ENCODE measurements at regions not wholly inside any gene's neighbourhood (a gene's known extent, or its start where the extent isn't known, plus 50 kb on each side); places are given as distances from the start of the nearest gene placed in this dataset.

DNA sequence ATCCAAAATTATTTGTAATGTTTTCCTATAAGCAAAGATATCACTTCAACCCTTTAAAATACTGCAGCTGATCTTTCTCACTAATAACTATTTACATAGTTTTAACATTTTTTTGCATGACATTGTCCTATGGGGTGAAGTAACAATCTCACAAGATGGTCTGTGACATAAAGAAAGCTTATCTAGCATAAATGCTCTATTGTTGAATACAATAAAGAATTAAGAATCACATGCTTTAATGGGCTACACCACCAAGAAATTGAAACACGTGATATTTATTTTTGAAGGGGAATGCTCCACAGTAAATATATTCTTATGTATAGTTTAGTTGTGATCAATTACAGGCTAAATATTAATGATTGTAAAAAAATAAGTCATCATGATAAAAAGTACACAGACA lies 441.1 kb downstream of the PTH2R start:
- CTCF ChIA-PET = no interaction called here
- POLR2A ChIA-PET = no interaction called here

DNA sequence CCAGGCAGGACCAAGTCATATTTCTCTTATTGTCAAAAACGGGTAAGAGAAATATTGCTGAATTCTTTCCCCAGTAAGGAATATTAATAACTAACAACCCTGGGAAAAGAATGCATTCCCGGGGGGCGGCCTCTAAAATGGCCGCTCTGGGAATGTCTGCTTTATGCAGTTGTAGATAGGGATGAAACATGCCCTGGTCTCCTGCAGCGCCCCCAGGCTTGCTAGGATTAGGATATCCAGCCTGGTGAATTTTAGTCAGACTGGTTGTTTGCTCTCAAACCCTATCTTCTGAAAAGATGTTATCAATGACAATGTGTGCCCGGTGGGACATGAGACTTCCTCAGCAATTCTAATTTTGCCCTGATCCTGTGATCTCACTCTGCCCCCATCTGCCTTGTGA lies 448.1 kb downstream of the PTH2R start:
- DNase-seq (ENCODE audit: low read depth) = no peak
- TF ChIP-seq, protein P1, sequence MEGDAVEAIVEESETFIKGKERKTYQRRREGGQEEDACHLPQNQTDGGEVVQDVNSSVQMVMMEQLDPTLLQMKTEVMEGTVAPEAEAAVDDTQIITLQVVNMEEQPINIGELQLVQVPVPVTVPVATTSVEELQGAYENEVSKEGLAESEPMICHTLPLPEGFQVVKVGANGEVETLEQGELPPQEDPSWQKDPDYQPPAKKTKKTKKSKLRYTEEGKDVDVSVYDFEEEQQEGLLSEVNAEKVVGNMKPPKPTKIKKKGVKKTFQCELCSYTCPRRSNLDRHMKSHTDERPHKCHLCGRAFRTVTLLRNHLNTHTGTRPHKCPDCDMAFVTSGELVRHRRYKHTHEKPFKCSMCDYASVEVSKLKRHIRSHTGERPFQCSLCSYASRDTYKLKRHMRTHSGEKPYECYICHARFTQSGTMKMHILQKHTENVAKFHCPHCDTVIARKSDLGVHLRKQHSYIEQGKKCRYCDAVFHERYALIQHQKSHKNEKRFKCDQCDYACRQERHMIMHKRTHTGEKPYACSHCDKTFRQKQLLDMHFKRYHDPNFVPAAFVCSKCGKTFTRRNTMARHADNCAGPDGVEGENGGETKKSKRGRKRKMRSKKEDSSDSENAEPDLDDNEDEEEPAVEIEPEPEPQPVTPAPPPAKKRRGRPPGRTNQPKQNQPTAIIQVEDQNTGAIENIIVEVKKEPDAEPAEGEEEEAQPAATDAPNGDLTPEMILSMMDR (IDR thresholded peaks at IDR 0.05; ENCODE audit: insufficient read depth, low read depth, low read length) = no peak
- H3K4me3 ChIP-seq (ENCODE audit: low read depth, low read length) = no peak overlapping the region
- CTCF ChIA-PET = no interaction called here
- H3K27me3 ChIP-seq (ENCODE audit: control insufficient read depth, insufficient read depth, low read length) = no peaks in the 10 kb centered on the region
- POLR2A ChIA-PET = no interaction called here
- H3K36me3 ChIP-seq (ENCODE audit: control insufficient read depth, insufficient read depth, low read length) = no peaks in the 10 kb centered on the region

More for the DNA sequence above, 441.1 kb downstream of the PTH2R start:
- TF ChIP-seq, protein P1 (IDR thresholded peaks at IDR 0.05; ENCODE audit: insufficient read depth, low read depth, low read length) = no peak
- Histone ChIP-seq H3K4me3 (ENCODE audit: low read depth, low read length) (no peak overlapping the region), H3K27me3 (ENCODE audit: control insufficient read depth, insufficient read depth, low read length) (no peaks in the 10 kb centered on the region), H3K36me3 (ENCODE audit: control insufficient read depth, insufficient read depth, low read length) (no peaks in the 10 kb centered on the region)
- DNase-seq (ENCODE audit: low read depth) = no peak

DNA sequence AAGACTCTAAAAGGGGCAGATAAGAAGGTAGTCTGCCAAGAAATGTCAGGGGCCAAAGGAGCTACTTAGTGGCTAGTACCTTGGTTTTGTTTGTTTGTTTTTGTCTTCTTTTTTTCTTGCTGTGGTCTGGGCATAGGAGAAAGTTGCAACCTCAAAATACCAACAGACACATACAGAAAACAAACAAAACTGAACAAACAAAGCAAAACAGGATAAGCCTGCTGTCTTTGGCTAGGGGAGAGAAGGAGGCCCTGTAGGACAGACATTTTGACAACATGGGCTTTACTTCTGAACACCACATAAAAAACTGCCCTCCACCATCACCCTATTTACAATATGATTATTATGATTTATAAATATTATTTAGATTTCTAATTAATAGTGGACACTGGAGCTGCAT lies 460.8 kb downstream of the PTH2R start:
- ChIA-PET CTCF (no interaction called here), POLR2A (no interaction called here)
- DNase-seq (ENCODE audit: low read depth) = no peak
- Histone ChIP-seq H3K27me3 (ENCODE audit: control insufficient read depth, insufficient read depth, low read length) (no peaks in the 10 kb centered on the region), H3K4me3 (ENCODE audit: low read depth, low read length) (no peak overlapping the region), H3K36me3 (ENCODE audit: control insufficient read depth, insufficient read depth, low read length) (no peaks in the 10 kb centered on the region)
- TF ChIP-seq, protein P1 (IDR thresholded peaks at IDR 0.05; ENCODE audit: insufficient read depth, low read depth, low read length) = no peak

DNA sequence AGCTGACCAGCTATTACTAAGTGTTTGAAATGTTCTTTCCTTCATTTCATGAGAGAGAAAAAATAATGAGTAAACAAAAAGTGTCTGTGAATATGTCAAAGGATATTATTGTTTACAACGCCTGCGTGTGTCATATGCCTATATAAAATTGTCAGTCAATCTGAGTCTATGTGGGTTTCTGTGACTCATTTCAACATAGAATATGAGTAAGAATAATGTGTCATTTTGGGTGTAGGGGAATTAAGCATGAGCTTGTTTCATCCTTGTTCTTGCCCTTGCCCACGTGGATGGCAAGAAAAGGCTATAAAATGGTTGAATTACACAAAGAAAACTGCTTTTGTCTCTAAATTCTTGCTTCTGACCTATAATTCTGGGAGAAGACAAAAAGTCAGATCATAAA lies 466.0 kb downstream of the PTH2R start:
- DNase-seq (ENCODE audit: low read depth) = no peak

DNA sequence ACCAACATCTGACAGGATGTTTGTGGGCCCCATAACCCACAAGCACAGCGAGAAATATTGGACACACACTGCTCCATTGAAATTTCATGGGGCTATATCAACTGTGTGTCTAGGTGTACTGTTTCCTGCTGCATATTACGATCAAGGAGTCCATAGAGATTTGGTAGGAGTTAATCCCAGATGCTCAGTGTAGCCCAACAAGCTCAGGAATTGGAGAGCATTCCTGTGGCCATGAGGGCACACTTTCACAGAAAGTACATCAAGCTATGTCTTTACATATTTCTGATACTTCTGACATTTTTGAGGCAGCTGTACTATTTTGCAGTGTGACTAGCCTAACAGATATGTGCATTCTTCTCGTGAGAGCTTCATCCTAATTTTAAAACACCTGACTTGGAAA lies 473.1 kb downstream of the PTH2R start:
- POLR2A ChIA-PET = no interaction called here
- CTCF ChIA-PET = no interaction called here
- H3K4me3 ChIP-seq (ENCODE audit: low read depth, low read length) = no peak overlapping the region
- no peak for DNase-seq (ENCODE audit: low read depth)
- no peaks in the 10 kb centered on the region for H3K36me3 ChIP-seq (ENCODE audit: control insufficient read depth, insufficient read depth, low read length)
- TF ChIP-seq, protein P1 (IDR thresholded peaks at IDR 0.05; ENCODE audit: insufficient read depth, low read depth, low read length) = no peak
- H3K27me3 ChIP-seq (ENCODE audit: control insufficient read depth, insufficient read depth, low read length) = no peaks in the 10 kb centered on the region

More for the DNA sequence above, 466.0 kb downstream of the PTH2R start:
- H3K36me3 ChIP-seq (ENCODE audit: control insufficient read depth, insufficient read depth, low read length) = no peaks in the 10 kb centered on the region
- no peaks in the 10 kb centered on the region for H3K27me3 ChIP-seq (ENCODE audit: control insufficient read depth, insufficient read depth, low read length)
- no peak overlapping the region for H3K4me3 ChIP-seq (ENCODE audit: low read depth, low read length)
- POLR2A ChIA-PET = no interaction called here
- TF ChIP-seq, protein P1 (IDR thresholded peaks at IDR 0.05; ENCODE audit: insufficient read depth, low read depth, low read length) = no peak
- CTCF ChIA-PET = no interaction called here

All from BJ (cell line).